WTC11 (cell line): ENCODE measurements at regions not wholly inside any gene's neighbourhood (a gene's known extent, or its start where the extent isn't known, plus 50 kb on each side); places are given as distances from the start of the nearest gene placed in this dataset.

ENCODE experiments used
- ATAC-seq: fragments of 200-7000 bp; cut with Tn5 transposase; 2 replicates; pipeline ENCODE4 v1.10.0; 2021; ENCODE audit warnings: mild to moderate bottlenecking, moderate library complexity
- CTCF ChIA-PET: fragments of 300-600 bp; sonication (Branson Sonifier 250); formaldehyde crosslinking; loops from one replicate; lab custom pipeline; 2021; ENCODE audit warnings: antibody characterized with exemption; lab: Charles Lee
- POLR2A ChIA-PET: fragments of 350-600 bp; sonication (Branson Sonifier 250); formaldehyde crosslinking; loops from one replicate; lab custom pipeline; 2021; ENCODE audit warnings: antibody characterized with exemption; lab: Charles Lee
- DNase-seq: peaks from one replicate; pipeline ENCODE4 v3.0.0; 2021; ENCODE audit warnings: low spot score
- H3K27ac Mint-ChIP-seq: 2 replicates; pipeline ENCODE4 v1.8.0; 2021; ENCODE audit warnings: mixed read lengths
- H3K27me3 Mint-ChIP-seq: 2 replicates; pipeline ENCODE4 v1.8.0; 2021; ENCODE audit warnings: low read depth, mild to moderate bottlenecking, moderate library complexity, mixed read lengths
- H3K36me3 Mint-ChIP-seq: 2 replicates; pipeline ENCODE4 v1.8.0; 2021; ENCODE audit warnings: mixed read lengths
- H3K4me1 Mint-ChIP-seq: 2 replicates; pipeline ENCODE4 v1.8.0; 2022; ENCODE audit warnings: mixed read lengths
- H3K4me3 Mint-ChIP-seq: 2 replicates; pipeline ENCODE4 v1.8.0; 2021; ENCODE audit warnings: mild to moderate bottlenecking, moderate library complexity, mixed read lengths
- H3K9me3 Mint-ChIP-seq: 2 replicates; pipeline ENCODE4 v1.8.0; 2021; ENCODE audit warnings: mixed read lengths
- CREB1 ChIP-seq: sonication (generic); formaldehyde crosslinking; IDR thresholded peaks from 2 replicates; pipeline ENCODE4 v1.8.0; 2023; ENCODE audit warnings: mild to moderate bottlenecking, missing genetic modification reagents
- GRHL2 ChIP-seq: fragments of 250-450 bp; sonication (Bioruptor Pico); IDR thresholded peaks from 2 replicates; pipeline ENCODE4 v1.8.0; 2022; ENCODE audit warnings: mild to moderate bottlenecking, moderate library complexity; ENCODE audit not compliant: insufficient replicate concordance, severe bottlenecking
- JUN ChIP-seq: sonication (generic); formaldehyde crosslinking; IDR thresholded peaks from 2 replicates; pipeline ENCODE4 v1.8.0; 2023; ENCODE audit warnings: mild to moderate bottlenecking, missing genetic modification reagents
- MXD4 ChIP-seq: fragments of 250-450 bp; sonication (Bioruptor Pico); IDR thresholded peaks from 2 replicates; pipeline ENCODE4 v1.8.0; 2021; ENCODE audit warnings: mild to moderate bottlenecking, moderate library complexity, borderline replicate concordance
- NFATC4 ChIP-seq: fragments of 250-450 bp; sonication (Bioruptor Pico); IDR thresholded peaks from 2 replicates; pipeline ENCODE4 v1.9.0; 2021; ENCODE audit warnings: mild to moderate bottlenecking
- NFE2L1 ChIP-seq: sonication (generic); formaldehyde crosslinking; IDR thresholded peaks from 2 replicates; pipeline ENCODE4 v1.8.1; 2023; ENCODE audit warnings: missing genetic modification reagents
- RORB ChIP-seq: fragments of 250-450 bp; sonication (Bioruptor Pico); IDR thresholded peaks from 2 replicates; pipeline ENCODE4 v1.9.0; 2021; ENCODE audit warnings: mild to moderate bottlenecking
- SMAD4 ChIP-seq: sonication (generic); formaldehyde crosslinking; IDR thresholded peaks from 2 replicates; pipeline ENCODE4 v1.8.0; 2022; ENCODE audit warnings: mild to moderate bottlenecking, missing genetic modification reagents
- ZBTB21 ChIP-seq: sonication (generic); formaldehyde crosslinking; IDR thresholded peaks from 2 replicates; pipeline ENCODE4 v1.8.1; 2023; ENCODE audit warnings: mild to moderate bottlenecking, missing genetic modification reagents, borderline replicate concordance
- ZNF232 ChIP-seq: sonication (generic); formaldehyde crosslinking; IDR thresholded peaks from 2 replicates; pipeline ENCODE4 v1.8.0; 2022; ENCODE audit warnings: mild to moderate bottlenecking, missing genetic modification reagents
- TF ChIP-seq, protein P1 (sequence below): sonication (generic); formaldehyde crosslinking; IDR thresholded peaks from 2 replicates; pipeline ENCODE4 v1.8.0; 2022; ENCODE audit warnings: missing genetic modification reagents
- TF ChIP-seq, protein P2 (sequence below): fragments of 250-450 bp; sonication (Bioruptor Pico); IDR thresholded peaks from 2 replicates; pipeline ENCODE4 v1.8.0; 2021; ENCODE audit warnings: mild to moderate bottlenecking
- TF ChIP-seq, protein P3 (sequence below): sonication (generic); formaldehyde crosslinking; IDR thresholded peaks from 2 replicates; pipeline ENCODE4 v1.8.0; 2023; ENCODE audit warnings: missing genetic modification reagents
- TF ChIP-seq, protein P4 (sequence below): sonication (generic); formaldehyde crosslinking; IDR thresholded peaks from 2 replicates; pipeline ENCODE4 v1.8.1; 2023; ENCODE audit warnings: mild to moderate bottlenecking, missing genetic modification reagents, moderate library complexity
- TF ChIP-seq, protein P5 (sequence below): sonication (generic); formaldehyde crosslinking; IDR thresholded peaks from 2 replicates; pipeline ENCODE4 v1.8.1; 2023; ENCODE audit warnings: mild to moderate bottlenecking, missing genetic modification reagents, borderline replicate concordance
- TF ChIP-seq, protein P6 (sequence below): fragments of 200-600 bp; IDR thresholded peaks from 2 replicates; pipeline ENCODE4 v1.8.0; 2022; ENCODE audit warnings: antibody characterized with exemption

DNA sequence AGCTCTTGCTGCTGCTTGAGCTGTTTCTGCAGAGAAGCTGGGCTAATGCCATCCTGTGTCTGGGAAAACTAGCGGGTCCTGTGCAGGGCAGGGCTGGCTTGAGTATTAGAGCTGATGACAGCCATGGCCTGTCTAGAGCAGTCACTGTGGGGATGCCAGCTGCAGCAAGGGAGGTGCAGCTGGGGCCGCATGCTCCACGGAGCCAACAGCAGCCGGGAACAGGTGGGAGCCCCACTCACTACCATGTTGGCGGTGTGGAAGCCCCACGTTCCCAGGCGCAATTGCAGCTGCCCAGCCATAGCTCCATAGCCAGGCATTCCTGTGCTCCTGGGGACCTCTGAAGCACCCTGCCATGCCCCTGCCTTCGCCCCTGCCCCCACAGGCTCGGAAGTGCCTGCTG lies 212.9 kb downstream of the TFAP2C start:
- CTCF ChIA-PET: interaction anchor here (3.3 to 5.1 kb wide), 2 partner anchors 132 to 212 kb away, joined by 32 to 94 read pairs; partner anchors contain the start of gene TFAP2C
- no peak overlapping the region for H3K4me3 Mint-ChIP-seq

DNA sequence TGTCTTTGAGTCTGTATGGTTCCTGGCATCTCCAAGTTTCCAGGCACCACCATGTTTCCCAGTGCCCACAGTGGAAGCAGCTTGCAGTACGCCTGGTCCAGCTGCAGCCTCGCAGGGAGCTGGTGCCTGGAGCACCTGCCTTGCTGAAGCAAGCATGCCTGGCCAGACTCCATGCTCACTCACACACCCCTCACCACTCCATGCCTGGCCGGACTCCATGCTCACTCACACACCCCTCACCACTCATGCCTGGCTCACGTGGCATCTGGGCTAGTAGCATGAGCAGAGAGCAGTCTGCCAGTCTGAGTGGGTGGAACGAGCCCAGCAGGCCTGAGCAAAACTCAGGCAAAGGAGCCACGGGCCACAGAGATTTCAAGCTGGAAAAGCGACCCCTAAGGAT lies 214.3 kb downstream of the TFAP2C start:
- Mint-ChIP-seq H3K27me3 (peaks cover 4% of the 10 kb centered on the region; the same call in 1 of the 2 replicates), H3K4me1 (peaks cover 10% of the 10 kb centered on the region), H3K9me3 (peaks cover 10% of the 10 kb centered on the region; the same call in 1 of the 2 replicates), H3K4me3 (no peak overlapping the region), H3K27ac (no peak overlapping the region), H3K36me3 (no peaks in the 10 kb centered on the region)
- TF ChIP-seq ZNF232 (CRISPR knock-in tag) (no peak), NFE2L1 (CRISPR knock-in tag) (no peak), NFATC4 (CRISPR knock-in tag) (no peak), ZBTB21 (CRISPR knock-in tag) (no peak), SMAD4 (CRISPR knock-in tag) (no peak), RORB (CRISPR knock-in tag) (no peak), JUN (CRISPR knock-in tag) (no peak)
- TF ChIP-seq, protein P1, sequence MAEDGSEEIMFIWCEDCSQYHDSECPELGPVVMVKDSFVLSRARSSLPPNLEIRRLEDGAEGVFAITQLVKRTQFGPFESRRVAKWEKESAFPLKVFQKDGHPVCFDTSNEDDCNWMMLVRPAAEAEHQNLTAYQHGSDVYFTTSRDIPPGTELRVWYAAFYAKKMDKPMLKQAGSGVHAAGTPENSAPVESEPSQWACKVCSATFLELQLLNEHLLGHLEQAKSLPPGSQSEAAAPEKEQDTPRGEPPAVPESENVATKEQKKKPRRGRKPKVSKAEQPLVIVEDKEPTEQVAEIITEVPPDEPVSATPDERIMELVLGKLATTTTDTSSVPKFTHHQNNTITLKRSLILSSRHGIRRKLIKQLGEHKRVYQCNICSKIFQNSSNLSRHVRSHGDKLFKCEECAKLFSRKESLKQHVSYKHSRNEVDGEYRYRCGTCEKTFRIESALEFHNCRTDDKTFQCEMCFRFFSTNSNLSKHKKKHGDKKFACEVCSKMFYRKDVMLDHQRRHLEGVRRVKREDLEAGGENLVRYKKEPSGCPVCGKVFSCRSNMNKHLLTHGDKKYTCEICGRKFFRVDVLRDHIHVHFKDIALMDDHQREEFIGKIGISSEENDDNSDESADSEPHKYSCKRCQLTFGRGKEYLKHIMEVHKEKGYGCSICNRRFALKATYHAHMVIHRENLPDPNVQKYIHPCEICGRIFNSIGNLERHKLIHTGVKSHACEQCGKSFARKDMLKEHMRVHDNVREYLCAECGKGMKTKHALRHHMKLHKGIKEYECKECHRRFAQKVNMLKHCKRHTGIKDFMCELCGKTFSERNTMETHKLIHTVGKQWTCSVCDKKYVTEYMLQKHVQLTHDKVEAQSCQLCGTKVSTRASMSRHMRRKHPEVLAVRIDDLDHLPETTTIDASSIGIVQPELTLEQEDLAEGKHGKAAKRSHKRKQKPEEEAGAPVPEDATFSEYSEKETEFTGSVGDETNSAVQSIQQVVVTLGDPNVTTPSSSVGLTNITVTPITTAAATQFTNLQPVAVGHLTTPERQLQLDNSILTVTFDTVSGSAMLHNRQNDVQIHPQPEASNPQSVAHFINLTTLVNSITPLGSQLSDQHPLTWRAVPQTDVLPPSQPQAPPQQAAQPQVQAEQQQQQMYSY: no peak
- TF ChIP-seq, protein P2, sequence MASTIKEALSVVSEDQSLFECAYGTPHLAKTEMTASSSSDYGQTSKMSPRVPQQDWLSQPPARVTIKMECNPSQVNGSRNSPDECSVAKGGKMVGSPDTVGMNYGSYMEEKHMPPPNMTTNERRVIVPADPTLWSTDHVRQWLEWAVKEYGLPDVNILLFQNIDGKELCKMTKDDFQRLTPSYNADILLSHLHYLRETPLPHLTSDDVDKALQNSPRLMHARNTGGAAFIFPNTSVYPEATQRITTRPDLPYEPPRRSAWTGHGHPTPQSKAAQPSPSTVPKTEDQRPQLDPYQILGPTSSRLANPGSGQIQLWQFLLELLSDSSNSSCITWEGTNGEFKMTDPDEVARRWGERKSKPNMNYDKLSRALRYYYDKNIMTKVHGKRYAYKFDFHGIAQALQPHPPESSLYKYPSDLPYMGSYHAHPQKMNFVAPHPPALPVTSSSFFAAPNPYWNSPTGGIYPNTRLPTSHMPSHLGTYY: no peak
- TF ChIP-seq, protein P3, sequence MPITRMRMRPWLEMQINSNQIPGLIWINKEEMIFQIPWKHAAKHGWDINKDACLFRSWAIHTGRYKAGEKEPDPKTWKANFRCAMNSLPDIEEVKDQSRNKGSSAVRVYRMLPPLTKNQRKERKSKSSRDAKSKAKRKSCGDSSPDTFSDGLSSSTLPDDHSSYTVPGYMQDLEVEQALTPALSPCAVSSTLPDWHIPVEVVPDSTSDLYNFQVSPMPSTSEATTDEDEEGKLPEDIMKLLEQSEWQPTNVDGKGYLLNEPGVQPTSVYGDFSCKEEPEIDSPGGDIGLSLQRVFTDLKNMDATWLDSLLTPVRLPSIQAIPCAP (CRISPR knock-in tag): no peak
- TF ChIP-seq, protein P4, sequence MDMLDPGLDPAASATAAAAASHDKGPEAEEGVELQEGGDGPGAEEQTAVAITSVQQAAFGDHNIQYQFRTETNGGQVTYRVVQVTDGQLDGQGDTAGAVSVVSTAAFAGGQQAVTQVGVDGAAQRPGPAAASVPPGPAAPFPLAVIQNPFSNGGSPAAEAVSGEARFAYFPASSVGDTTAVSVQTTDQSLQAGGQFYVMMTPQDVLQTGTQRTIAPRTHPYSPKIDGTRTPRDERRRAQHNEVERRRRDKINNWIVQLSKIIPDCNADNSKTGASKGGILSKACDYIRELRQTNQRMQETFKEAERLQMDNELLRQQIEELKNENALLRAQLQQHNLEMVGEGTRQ (CRISPR knock-in tag): no peak
- TF ChIP-seq, protein P5, sequence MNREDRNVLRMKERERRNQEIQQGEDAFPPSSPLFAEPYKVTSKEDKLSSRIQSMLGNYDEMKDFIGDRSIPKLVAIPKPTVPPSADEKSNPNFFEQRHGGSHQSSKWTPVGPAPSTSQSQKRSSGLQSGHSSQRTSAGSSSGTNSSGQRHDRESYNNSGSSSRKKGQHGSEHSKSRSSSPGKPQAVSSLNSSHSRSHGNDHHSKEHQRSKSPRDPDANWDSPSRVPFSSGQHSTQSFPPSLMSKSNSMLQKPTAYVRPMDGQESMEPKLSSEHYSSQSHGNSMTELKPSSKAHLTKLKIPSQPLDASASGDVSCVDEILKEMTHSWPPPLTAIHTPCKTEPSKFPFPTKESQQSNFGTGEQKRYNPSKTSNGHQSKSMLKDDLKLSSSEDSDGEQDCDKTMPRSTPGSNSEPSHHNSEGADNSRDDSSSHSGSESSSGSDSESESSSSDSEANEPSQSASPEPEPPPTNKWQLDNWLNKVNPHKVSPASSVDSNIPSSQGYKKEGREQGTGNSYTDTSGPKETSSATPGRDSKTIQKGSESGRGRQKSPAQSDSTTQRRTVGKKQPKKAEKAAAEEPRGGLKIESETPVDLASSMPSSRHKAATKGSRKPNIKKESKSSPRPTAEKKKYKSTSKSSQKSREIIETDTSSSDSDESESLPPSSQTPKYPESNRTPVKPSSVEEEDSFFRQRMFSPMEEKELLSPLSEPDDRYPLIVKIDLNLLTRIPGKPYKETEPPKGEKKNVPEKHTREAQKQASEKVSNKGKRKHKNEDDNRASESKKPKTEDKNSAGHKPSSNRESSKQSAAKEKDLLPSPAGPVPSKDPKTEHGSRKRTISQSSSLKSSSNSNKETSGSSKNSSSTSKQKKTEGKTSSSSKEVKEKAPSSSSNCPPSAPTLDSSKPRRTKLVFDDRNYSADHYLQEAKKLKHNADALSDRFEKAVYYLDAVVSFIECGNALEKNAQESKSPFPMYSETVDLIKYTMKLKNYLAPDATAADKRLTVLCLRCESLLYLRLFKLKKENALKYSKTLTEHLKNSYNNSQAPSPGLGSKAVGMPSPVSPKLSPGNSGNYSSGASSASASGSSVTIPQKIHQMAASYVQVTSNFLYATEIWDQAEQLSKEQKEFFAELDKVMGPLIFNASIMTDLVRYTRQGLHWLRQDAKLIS (CRISPR knock-in tag): no peak
- TF ChIP-seq, protein P6, sequence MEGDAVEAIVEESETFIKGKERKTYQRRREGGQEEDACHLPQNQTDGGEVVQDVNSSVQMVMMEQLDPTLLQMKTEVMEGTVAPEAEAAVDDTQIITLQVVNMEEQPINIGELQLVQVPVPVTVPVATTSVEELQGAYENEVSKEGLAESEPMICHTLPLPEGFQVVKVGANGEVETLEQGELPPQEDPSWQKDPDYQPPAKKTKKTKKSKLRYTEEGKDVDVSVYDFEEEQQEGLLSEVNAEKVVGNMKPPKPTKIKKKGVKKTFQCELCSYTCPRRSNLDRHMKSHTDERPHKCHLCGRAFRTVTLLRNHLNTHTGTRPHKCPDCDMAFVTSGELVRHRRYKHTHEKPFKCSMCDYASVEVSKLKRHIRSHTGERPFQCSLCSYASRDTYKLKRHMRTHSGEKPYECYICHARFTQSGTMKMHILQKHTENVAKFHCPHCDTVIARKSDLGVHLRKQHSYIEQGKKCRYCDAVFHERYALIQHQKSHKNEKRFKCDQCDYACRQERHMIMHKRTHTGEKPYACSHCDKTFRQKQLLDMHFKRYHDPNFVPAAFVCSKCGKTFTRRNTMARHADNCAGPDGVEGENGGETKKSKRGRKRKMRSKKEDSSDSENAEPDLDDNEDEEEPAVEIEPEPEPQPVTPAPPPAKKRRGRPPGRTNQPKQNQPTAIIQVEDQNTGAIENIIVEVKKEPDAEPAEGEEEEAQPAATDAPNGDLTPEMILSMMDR: no peak
- ChIA-PET POLR2A (interaction anchor here (1.1 to 1.4 kb wide), 2 partner anchors 14 to 107 kb away, joined by 3 to 4 read pairs; no protein-coding TSS in a partner anchor), CTCF (interaction anchor here (0.5 to 5.1 kb wide), 42 partner anchors 10 to 293 kb away, joined by 3 to 94 read pairs (median 4); partner anchors contain the start of gene TFAP2C)
- ATAC-seq (no peak; the same call in 1 of the 2 replicates), DNase-seq (no peak)

More for the DNA sequence above, 212.9 kb downstream of the TFAP2C start:
- Mint-ChIP-seq H3K36me3 (no peaks in the 10 kb centered on the region), H3K27ac (no peak overlapping the region), H3K4me1 (peaks cover 10% of the 10 kb centered on the region), H3K9me3 (peaks cover 10% of the 10 kb centered on the region; the same call in 1 of the 2 replicates), H3K27me3 (peaks cover 4% of the 10 kb centered on the region; the same call in 1 of the 2 replicates)
- TF ChIP-seq, protein P5 (CRISPR knock-in tag): no peak
- TF ChIP-seq GRHL2 (CRISPR knock-in tag) (no peak), MXD4 (CRISPR knock-in tag) (no peak), CREB1 (CRISPR knock-in tag) (no peak)
- POLR2A ChIA-PET: no interaction called here
- DNase-seq (no peak), ATAC-seq (no peak)
